PFSK-1 (cell line): ENCODE measurements at regions not wholly inside any gene's neighbourhood (a gene's known extent, or its start where the extent isn't known, plus 50 kb on each side); places are given as distances from the start of the nearest gene placed in this dataset.

Experiments
- POLR2AphosphoS5 ChIP-seq: IDR thresholded peaks from 2 replicates; pipeline ENCODE4 v1.6.1; 2012; ENCODE audit warnings: low read depth, mild to moderate bottlenecking, control low read depth, low read length, moderate library complexity
- REST ChIP-seq, 2 experiments: IDR thresholded peaks; 2 replicates each; pipeline versions ENCODE4 v1.6.1 to v1.8.0; 2011 to 2012; ENCODE audit warnings: low read depth in 2 of 2, low read length in 2 of 2, control low read depth in 1 of 2, inconsistent platforms in 1 of 2, mild to moderate bottlenecking in 1 of 2, moderate library complexity in 1 of 2; ENCODE audit not compliant: insufficient read depth in 1 of 2
- SIN3A ChIP-seq: IDR thresholded peaks from 2 replicates; pipeline ENCODE4 v1.6.1; 2012; ENCODE audit warnings: mild to moderate bottlenecking, low read length, moderate library complexity, borderline replicate concordance; ENCODE audit not compliant: insufficient read depth
- TAF1 ChIP-seq: IDR thresholded peaks from 2 replicates; pipeline ENCODE4 v1.6.1; 2012; ENCODE audit warnings: low read length, control low read depth, borderline replicate concordance; ENCODE audit not compliant: insufficient read depth

- TF ChIP-seq POLR2AphosphoS5 = no peak
- TF ChIP-seq REST (IDR thresholded peaks at IDR 0.05; ENCODE audit: insufficient read depth in 1 of 2, low read depth in 2 of 2, low read length in 2 of 2) = no peak
- TF ChIP-seq TAF1 = no peak
- TF ChIP-seq SIN3A = no peak
These were observed 70.6 kb upstream of the PAXBP1 start for GRCh38 chr21:32842146-32842545.
